Thyroid gland (tissue), 4 donors: ENCODE measurements at regions not wholly inside any gene's neighbourhood (a gene's known extent, or its start where the extent isn't known, plus 50 kb on each side); places are given as distances from the start of the nearest gene placed in this dataset.

Source experiments
- POLR2A ChIP-seq, 2 donors: fragments of 450-650 bp; IDR thresholded peaks; one replicate each; pipeline ENCODE4 v1.6.1; 2017; ENCODE audit warnings: antibody characterized with exemption in 2 of 2, mild to moderate bottlenecking in 2 of 2, moderate library complexity in 1 of 2
- TF ChIP-seq, protein P1 (sequence below), 6 experiments: fragments of 200-600 bp in 3 of 6; fragments of 450-650 bp in 3 of 6; sonication (generic) in 3 of 6; IDR thresholded peaks; one replicate each; pipeline ENCODE4 v1.5.1; 2016 to 2019; ENCODE audit warnings: antibody characterized with exemption in 6 of 6, mild to moderate bottlenecking in 2 of 6, inconsistent platforms in 1 of 6, moderate library complexity in 1 of 6

DNA sequence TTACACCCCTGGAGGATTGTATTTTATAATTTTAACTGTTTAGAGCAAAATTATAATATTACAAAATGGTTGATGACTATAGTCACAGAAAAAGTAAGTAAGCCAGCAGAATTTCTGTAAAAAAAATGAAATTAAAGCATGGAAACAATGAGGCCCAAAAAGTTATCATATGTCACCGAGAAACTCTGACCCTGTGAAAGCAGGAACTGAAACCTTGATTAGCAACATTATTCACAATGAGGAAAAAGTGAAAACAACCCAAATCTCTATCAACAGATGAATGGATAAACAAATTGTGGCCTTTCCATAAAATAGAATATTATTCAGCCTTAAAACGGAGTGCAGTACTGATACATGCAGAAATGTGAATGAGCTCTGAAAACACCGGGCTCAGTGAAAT, 1471.7 kb downstream of the NLGN4Y start:
- TF ChIP-seq, protein P1, sequence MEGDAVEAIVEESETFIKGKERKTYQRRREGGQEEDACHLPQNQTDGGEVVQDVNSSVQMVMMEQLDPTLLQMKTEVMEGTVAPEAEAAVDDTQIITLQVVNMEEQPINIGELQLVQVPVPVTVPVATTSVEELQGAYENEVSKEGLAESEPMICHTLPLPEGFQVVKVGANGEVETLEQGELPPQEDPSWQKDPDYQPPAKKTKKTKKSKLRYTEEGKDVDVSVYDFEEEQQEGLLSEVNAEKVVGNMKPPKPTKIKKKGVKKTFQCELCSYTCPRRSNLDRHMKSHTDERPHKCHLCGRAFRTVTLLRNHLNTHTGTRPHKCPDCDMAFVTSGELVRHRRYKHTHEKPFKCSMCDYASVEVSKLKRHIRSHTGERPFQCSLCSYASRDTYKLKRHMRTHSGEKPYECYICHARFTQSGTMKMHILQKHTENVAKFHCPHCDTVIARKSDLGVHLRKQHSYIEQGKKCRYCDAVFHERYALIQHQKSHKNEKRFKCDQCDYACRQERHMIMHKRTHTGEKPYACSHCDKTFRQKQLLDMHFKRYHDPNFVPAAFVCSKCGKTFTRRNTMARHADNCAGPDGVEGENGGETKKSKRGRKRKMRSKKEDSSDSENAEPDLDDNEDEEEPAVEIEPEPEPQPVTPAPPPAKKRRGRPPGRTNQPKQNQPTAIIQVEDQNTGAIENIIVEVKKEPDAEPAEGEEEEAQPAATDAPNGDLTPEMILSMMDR (IDR thresholded peaks at IDR 0.05): no peak
- no peak for TF ChIP-seq POLR2A (IDR thresholded peaks at IDR 0.05)
